ENCODE measurements at regions not wholly inside any gene's neighbourhood (a gene's known extent, or its start where the extent isn't known, plus 50 kb on each side); places are given as distances from the start of the nearest gene placed in this dataset.

DNA sequence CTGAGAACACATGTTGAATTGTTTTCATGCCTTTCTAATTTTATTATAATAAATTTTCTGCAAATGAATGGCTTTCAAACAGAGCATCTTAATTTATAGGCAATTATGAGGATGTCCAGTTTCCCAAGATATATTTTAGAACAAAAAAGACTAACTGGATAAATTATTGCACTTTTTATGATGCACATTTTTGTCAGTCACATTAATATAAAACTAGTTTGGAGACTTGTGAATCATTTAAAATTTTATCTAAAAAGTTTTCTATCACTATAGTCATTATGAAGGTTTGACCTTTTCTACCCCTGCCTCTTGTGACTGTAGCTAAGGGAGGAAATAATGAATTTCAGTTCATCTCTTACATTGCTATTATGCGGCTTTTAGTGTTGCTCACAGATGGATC, 393.8 kb downstream of the TAF11L14 start:
- DNase-seq (ENCODE audit: low read depth in 2 of 2, low spot score in 1 of 2), result no peak

DNA sequence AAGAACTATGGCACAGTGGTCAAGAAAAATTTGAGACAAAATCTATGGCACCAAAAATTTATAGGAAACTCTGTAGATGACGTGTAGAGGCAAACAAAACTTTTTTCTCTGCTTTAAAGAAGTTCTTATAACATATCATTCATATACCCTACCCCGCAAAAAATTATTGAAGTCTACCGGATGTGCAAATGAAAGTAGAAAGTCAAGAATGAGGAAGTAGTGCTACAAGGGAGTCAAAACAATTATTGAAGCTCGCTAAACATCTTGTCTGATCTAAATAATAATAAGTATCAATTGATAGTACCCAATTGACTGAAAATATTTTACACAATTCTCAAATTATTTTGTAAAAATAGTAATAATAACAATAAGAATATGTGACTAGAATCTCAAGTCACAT, 398.5 kb downstream of the TAF11L14 start:
- no peak for DNase-seq (ENCODE audit: low read depth in 2 of 2, low spot score in 1 of 2)

DNA sequence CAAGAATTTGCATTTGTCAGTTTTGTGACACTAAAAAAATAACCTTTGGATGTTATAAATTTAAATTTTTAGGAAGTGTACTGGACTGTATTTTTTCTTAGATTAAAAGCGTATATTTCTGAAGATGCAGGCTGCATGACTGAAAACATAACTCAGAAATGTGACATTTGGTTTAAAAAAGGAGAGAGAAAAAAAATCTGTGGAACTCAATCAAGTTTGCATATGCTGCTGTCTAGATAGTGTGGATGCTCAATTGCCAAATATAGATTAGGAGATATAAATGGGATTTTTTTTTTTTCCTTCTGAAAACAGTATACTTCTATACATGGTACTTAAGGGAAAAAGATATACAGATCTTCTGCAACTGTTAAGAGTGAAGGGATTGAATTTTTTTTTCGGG, 402.3 kb downstream of the TAF11L14 start:
- DNase-seq (ENCODE audit: low read depth in 2 of 2, low spot score in 1 of 2), result no peak

DNA sequence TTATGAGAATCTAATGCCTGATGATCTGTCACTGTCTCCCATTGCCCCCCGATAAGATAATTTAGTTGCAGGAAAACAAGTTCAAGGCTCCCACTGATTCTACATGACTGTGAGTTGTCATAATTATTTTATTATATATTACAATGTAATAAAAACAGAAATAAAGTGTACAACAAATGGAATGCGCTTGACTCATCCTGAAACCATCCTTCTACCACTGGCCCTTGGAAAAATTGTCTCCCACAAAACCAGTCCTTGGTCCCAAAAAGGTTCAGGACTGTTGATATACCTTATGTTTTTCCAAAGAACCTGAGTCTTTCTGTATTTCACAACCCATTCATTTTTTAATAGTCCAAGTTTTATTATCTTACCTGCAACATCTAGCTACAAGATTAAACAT, 403.5 kb downstream of the TAF11L14 start:
- no peak for DNase-seq (ENCODE audit: low read depth in 2 of 2, low spot score in 1 of 2)

DNA sequence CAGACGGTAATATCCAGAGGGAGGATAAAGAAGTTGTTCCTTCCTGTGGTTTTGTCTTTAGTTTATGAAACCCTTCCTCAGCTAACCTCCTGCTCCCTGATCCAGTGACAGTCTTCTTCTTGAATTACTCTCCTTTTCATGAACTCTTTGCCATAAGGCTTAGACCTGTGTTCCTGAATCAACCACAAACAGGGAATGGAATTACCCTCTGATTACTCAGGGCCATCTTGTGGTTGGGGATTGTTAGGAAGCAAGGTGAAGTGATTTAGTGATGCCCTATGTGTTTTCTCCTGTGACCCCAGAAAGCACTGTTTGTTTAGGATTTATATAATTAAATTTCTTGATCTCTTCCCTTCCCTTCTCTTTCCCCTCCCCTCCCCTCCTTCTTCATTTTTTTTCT, 409.1 kb downstream of the TAF11L14 start:
- DNase-seq (ENCODE audit: low read depth in 2 of 2, low spot score in 1 of 2), result no peak

DNA sequence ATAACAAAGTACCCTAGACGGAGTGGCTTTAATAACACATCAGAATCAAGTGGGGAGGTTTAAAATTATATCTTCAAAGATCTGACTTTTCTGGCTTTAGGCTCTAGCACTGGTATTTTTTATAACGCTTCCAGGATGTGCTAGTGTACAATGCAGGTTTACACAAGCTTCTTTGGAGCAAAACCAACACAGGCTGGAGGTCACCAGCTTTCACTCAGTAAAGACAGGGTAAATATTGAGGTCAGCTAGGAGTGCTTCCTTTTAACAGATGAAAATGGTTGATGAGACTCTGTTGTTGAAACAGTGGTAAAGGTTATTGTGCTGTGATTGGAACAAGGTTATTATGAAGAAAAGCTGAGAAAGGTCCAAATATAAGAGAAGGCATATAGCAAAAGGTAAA, 414.2 kb downstream of the TAF11L14 start:
- no peak for DNase-seq (ENCODE audit: low read depth in 2 of 2, low spot score in 1 of 2)

DNA sequence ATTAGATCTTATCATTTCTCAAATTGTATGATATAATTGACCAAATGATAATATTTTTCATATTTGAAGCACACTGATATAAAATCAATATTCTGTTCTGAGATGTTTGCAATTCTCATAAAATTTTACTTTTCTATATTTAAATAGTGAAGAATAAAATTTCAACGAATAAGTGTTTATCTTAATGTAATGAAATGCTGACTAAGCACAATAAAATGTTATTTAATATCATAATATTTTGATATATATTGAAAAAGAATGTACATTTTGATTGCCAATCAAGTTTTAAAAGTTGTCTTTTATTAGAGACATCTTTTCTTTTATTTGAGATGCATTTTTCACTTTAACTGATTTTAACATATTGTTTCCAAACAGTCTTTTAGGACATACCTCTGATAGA, 416.1 kb downstream of the TAF11L14 start:
- DNase-seq (ENCODE audit: low read depth in 2 of 2, low spot score in 1 of 2), result no peak

DNA sequence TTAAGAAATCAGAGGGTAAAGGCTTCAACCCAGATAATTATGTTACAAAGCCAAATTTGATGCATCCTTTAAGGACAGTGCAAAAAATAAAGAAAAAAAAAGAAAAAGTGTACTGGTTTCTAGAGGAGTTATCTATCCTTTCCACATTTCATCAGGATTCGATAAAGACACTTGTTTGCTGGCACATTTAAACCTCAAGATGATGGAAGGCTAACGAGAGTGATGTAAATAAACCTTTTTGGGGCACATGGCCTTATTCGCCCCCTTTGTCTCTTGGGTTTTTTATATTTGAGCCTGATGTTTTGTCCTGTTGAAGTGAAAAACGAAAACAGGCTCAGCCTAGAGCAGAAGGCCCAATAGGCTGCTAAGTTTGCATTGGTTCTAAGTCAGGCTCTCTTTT, 416.5 kb downstream of the TAF11L14 start:
- DNase-seq (ENCODE audit: low read depth in 2 of 2, low spot score in 1 of 2), result no peak

DNA sequence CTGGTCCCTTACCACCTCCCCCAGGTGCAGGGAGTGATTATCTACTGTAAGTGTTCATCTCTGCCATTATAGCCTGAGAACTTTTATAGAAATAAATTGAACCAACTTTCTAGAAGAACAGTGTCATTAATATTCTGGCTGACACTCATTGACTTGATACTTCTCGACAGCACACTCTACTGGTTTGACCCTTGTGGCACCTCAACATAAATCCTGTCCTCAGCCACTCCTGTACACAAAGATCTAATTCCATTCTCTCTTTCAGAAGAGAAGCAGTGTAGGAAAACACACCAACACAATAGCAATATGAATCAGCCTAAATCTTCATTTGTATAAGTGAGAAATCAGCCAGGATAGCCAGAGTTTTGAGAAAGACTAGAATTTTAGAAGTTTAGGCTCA, 417.7 kb downstream of the TAF11L14 start:
- DNase-seq (ENCODE audit: low read depth in 2 of 2, low spot score in 1 of 2), result no peak

DNA sequence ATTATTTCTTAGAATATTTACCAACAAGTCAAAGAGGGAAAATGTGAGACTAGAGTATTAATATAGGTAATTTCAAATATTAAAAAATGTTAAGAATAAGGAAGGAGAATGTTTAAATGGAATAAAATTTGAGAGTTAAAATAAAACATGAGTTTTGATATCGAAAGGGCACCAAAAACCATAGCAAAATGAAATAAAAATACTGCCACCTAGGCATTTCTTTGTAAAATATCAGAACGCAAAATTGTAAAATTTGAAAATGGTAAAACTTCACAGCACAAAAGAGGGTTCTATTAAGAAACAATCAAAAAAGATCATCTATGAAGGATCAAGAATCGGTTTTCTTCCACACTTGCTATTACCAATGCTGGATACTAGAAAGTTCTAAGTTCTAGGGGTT, 418.3 kb downstream of the TAF11L14 start:
- no peak for DNase-seq (ENCODE audit: low read depth in 2 of 2, low spot score in 1 of 2)

DNA sequence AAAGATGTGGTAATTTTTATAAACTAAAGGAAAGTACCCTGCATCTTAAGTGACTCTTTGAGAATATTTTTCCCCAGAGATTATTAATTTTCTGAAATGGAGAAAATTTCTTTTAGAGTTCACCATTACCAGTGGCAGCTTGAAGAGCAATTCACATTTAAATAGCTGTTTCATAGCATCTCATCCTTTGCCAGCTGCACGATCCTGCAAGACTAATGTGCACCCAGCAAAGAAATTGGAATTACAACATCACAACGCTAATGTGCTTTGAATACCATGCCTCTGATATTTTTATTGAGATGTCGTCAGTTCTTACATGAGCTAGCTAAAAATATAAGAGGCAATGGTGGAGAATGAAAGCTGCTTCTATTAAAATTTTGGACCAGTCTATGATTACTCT, 423.5 kb downstream of the TAF11L14 start:
- DNase-seq (ENCODE audit: low read depth in 2 of 2, low spot score in 1 of 2), result no peak

DNA sequence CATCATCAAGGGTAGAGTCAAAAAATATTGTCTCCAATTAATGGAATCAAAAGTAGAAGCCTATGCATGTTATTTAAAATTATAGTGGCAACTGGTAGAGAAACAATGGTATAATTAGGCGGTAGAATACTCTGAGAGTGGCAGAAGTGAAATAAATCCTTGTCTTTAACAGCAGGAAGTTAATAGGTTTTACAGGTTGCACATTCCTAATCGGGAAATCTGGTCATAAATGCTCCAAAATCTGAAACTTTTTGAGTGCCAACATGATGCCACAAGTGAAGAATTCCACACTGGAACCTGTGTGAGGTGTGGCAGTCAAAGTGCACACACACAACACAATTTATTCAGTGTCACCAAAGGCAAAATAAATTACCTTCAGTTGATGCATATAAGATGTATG, 433.4 kb downstream of the TAF11L14 start:
- DNase-seq (ENCODE audit: low read depth in 2 of 2, low spot score in 1 of 2), result no peak

DNA sequence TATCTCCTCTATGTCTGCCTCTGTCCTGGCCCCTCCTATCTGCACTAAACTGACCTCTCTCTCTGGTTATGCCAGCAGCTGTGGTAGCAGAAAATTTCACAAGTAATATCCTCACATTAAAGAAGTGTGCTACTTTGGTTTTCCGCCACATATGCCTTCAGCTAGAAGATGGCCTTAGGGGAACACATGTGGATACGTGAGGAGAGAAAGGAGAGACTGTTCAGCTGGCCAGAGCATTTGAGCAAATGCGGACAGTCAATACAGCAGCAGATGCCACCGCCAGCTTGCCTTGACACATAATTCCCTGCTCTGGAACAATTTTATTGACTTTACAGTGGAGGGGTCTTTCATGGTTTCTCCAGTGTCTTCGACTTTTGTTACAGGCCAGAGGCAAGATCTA, 434.6 kb downstream of the TAF11L14 start:
- DNase-seq (ENCODE audit: low read depth in 2 of 2, low spot score in 1 of 2), result no peak

DNA sequence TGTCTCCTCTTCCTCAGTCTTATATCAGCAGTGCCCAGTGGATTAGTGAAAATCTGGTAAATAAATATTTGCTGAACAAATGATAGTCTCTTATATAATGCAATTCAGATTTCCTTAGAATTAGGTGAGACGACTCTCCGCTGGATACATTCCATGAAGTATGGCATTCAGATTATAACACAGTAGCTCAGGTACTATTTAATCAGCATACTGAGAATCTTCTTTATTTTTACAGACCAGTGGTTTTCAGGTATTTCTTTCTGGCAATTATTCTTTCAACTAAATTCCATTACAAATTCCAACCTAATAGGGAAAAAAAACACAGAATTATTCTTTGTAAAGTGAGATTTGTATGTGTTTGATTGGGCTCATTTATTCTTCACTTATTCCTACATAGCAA, 435.5 kb downstream of the TAF11L14 start:
- no peak for DNase-seq (ENCODE audit: low read depth in 2 of 2, low spot score in 1 of 2)

DNA sequence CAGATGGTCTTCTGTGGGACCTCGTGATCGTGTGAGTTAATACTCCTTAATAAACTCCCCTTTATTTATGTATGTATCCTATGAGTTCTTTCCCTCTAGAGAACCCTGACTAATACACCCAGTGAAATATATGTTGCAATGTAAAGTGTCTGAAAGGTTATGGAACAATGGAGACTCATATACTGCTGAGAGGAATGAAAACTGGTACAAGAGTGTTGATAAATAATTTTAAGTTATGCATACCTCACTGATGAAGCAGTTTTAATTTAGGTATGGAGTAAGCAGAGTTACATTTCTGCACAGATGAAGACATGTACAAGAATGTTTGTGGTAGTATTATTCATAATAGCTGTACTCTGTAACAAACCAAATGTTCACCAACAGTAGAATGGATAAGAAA, 438.3 kb downstream of the TAF11L14 start:
- no peak for DNase-seq (ENCODE audit: low read depth in 2 of 2, low spot score in 1 of 2)

DNA sequence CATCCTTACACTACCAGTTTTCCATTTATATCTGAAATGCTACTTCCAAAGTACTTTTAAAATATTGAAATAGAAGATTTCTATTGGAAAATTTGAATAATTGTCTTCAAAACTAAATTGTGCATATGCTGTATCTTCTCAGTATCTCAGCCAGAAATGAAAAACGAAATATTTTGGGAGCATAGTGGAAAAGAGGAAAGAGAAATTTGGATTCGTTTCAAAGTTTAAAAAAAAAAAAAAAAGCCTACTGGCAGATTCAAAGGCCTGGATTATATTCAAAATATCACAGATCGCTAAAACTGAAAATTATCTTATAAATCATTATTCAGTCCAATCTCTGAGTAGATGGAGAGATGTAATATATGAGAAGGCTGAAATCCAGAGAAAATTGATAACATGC, 440.7 kb downstream of the TAF11L14 start:
- DNase-seq (ENCODE audit: low read depth in 2 of 2, low spot score in 1 of 2), result no peak

DNA sequence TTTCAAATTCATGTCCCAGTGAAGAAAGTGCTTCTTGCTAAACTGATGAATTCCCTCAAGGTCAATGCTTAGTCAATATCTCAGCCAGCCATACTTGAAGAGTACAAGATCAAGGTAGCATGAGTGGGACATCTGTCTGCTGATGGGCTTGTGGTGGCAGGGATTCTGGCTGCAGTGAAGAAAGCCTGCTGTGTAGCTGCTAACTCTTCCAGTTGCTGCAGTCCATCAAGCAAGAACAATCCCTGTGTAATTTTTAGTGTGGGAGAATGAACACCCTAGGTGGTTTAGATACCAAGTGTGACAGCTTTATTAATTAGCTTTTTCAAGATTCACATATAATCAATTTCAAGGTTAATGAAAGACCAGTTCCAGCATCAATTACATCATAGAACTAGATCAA, 443.9 kb downstream of the TAF11L14 start:
- no peak for DNase-seq (ENCODE audit: low read depth in 2 of 2, low spot score in 1 of 2)

DNA sequence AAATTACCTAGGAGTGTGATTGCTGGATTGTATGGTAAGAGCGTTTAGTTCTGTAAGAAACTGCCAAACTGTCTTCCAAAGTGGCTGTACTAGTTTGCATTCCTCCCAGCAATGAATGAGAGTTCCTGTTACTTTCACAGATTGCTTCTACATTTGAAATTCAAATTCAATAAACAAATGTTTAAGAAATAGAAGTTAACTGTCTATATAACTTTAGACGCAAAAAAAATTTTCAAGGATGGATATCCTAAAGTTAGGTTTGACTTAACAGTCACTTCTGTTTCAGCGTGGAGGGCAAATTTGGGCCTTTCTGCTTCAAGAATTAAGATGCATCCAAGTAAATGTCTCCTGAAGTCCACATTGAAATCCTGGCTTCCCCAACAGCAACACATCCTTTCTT, 445.6 kb downstream of the TAF11L14 start:
- no peak for DNase-seq (ENCODE audit: low read depth in 2 of 2, low spot score in 1 of 2)

DNA sequence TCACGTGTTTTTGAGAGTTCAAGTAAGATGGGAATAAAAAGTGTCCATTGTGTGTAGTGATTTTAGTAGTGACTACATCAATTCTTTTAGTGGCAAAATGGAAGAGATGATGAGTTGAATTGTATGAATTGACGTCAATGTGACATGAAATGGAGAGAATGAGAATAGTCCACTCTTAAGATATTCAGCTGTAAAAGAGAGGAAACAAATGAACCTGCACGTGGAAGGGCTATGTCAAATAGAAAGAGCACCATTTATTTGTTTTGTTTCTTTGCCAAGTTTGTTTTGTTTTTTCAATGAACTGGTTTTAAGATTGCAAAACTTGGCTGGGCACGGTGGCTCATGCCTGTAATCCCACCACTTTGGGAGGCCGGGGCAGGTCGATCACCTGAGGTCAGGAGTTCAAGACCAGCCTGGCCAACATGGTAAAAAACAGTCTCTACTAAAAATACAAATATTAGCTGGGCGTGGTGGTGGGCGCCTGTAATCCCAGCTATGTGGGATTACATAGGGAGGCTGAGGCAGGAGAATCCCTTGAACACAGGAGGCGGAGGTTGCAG, 453.8 kb downstream of the TAF11L14 start:
- no peak for DNase-seq (ENCODE audit: low read depth in 2 of 2, low spot score in 1 of 2)

DNA sequence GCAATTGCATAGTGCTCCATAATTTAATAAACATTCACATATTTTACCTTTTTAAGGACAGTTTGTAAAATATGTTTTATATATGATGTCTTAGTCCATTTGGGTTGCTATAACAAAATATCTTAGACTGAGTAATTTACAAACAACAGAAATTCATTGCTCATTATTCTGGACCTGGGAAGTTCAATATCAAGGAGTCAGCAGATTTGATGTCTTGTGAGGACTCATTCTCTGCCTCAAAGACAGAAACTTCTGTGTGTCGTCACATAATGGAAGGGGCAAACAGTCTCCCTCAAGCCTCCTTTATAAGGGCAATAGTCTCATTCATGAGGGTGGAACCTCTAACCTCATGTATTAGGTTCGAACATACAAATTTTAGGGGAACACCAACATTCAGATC, 455.9 kb downstream of the TAF11L14 start:
- DNase-seq (ENCODE audit: low read depth in 2 of 2, low spot score in 1 of 2), result no peak

DNA sequence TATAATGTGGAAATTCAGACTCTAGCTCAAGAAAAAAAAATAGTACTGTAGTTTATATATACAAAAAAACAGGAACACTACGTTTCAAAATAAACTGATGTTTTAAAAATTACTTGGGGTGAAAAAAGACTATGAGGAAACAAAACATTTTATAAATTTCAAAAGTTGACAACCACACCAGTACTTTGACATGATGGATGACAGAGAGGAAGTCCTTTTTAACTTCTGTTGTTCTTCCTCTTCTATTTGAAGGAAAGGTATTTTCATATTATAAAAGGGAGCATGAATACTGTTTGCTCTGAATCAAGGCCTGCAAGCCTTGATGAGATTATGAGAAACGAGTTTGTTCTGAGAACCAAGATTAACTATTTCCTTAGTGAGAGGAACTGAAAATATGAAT, 456.9 kb downstream of the TAF11L14 start:
- no peak for DNase-seq (ENCODE audit: low read depth in 2 of 2, low spot score in 1 of 2)

DNA sequence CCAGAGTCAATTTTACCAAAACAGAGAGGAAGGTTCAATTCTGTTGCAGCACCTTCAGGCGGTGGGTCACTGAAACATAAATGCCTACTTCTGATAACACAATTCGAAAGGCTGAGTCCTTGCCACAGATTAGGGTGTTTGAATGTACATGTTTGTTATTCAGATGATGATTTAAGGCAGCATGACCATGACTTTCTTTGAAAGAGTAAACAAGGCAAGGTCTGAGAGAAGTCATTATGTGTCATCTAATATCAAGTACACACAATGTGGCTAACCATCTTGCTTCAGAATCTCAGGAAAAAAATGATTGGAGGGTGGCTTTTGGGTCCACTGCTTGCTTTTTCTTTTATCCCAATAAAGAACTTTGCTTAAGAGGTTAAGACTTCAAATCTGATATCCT, 457.5 kb downstream of the TAF11L14 start:
- no peak for DNase-seq (ENCODE audit: low read depth in 2 of 2, low spot score in 1 of 2)

DNA sequence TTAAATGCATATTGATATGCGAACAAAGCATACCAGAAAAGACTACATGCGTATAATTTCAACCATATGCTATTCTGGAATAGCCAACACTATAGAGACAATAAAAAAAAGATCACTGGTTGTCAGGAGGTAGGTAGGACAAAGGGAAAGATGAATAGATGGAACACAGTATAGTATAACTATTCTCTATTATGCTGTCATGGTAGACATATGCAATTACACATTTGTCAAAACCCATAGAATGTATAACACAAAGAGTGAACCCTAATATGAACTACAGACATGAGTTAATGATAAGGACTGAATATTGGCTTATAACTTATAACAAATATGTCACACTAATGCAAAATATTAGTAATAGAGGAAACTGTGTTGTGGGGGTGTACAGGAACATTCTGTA, 460.8 kb downstream of the TAF11L14 start:
- DNase-seq (ENCODE audit: low read depth in 2 of 2, low spot score in 1 of 2), result no peak

DNA sequence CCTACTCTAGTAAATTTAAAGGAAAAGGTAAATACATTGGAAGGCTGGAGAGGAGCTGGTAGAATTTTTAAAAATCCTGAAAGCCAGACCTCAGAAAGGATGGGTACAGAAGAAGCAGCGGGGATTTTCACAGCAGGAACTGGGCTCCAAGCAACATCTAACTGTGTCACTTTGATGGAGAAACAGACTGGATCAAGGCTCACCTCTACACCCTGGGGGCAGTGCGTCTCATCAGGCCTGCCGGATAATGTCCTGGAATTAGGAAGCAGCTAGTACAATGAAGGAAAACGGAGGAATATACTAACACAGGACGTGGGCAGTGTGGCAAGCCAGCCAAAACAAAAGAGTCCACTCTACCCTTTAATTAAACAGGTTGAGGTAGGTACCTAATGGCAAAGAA, 463.6 kb downstream of the TAF11L14 start:
- DNase-seq (ENCODE audit: low read depth in 2 of 2, low spot score in 1 of 2), result no peak
